Hepatocyte (in vitro differentiated cells): ENCODE measurements at regions not wholly inside any gene's neighbourhood (a gene's known extent, or its start where the extent isn't known, plus 50 kb on each side); places are given as distances from the start of the nearest gene placed in this dataset.

Source experiments
- DNase-seq: peaks from one replicate; pipeline ENCODE4 v3.0.0-alpha.2; 2016; ENCODE audit warnings: low spot score
- H2AFZ ChIP-seq: fragments of 200-600 bp; sonication (generic); 2 replicates; pipeline ENCODE4 v1.6.0; 2016; ENCODE audit warnings: antibody characterized with exemption, mild to moderate bottlenecking
- H3K27ac ChIP-seq: fragments of 200-600 bp; sonication (generic); 2 replicates; pipeline ENCODE4 v1.5.1; 2016; ENCODE audit warnings: mild to moderate bottlenecking
- H3K27me3 ChIP-seq: fragments of 200-600 bp; sonication (generic); 2 replicates; pipeline ENCODE4 v1.6.1; 2016
- H3K36me3 ChIP-seq: fragments of 200-600 bp; sonication (generic); replicated peaks from 2 replicates; pipeline ENCODE4 v1.5.1; 2016; ENCODE audit warnings: low read depth; ENCODE audit not compliant: insufficient read depth
- H3K4me1 ChIP-seq: fragments of 200-600 bp; sonication (generic); 2 replicates; pipeline ENCODE4 v1.5.1; 2016; ENCODE audit warnings: mild to moderate bottlenecking, moderate library complexity; ENCODE audit not compliant: insufficient read depth
- H3K4me2 ChIP-seq: fragments of 200-600 bp; sonication (generic); 2 replicates; pipeline ENCODE4 v1.6.0; 2016
- H3K4me3 ChIP-seq: fragments of 200-600 bp; sonication (generic); 2 replicates; pipeline ENCODE4 v1.5.1; 2016; ENCODE audit warnings: mild to moderate bottlenecking
- H3K79me2 ChIP-seq: fragments of 200-600 bp; sonication (generic); 2 replicates; pipeline ENCODE4 v1.6.0; 2017; ENCODE audit warnings: mild to moderate bottlenecking
- H3K9me2 ChIP-seq: fragments of 200-600 bp; sonication (generic); replicated peaks from 2 replicates; pipeline ENCODE4 v1.6.0; 2017; ENCODE audit warnings: mild to moderate bottlenecking; ENCODE audit not compliant: insufficient read depth
- H3K9me3 ChIP-seq: fragments of 200-600 bp; sonication (generic); 2 replicates; pipeline ENCODE4 v1.5.1; 2016; ENCODE audit warnings: low read depth, mild to moderate bottlenecking
- H4K20me1 ChIP-seq: fragments of 200-600 bp; sonication (generic); 2 replicates; pipeline ENCODE4 v1.6.0; 2016; ENCODE audit warnings: mild to moderate bottlenecking; ENCODE audit not compliant: insufficient read depth, poor library complexity, severe bottlenecking
- CTCF ChIP-seq: fragments of 200-600 bp; sonication (generic); IDR thresholded peaks from 2 replicates; pipeline ENCODE4 v1.5.1; 2016; ENCODE audit warnings: antibody characterized with exemption, mild to moderate bottlenecking; ENCODE audit not compliant: poor library complexity
- EZH2 ChIP-seq: fragments of 200-600 bp; sonication (generic); IDR thresholded peaks from 2 replicates; pipeline ENCODE4 v1.6.1; 2016; ENCODE audit warnings: antibody characterized with exemption, mild to moderate bottlenecking, borderline replicate concordance
- EZH2phosphoT487 ChIP-seq: fragments of 200-600 bp; sonication (generic); IDR thresholded peaks from one replicate; pipeline ENCODE4 v1.6.1; 2018; ENCODE audit warnings: antibody characterized with exemption, mild to moderate bottlenecking, low read depth, moderate library complexity; ENCODE audit not compliant: unreplicated experiment, severe bottlenecking
- WGBS: methylation state at CpG from one replicate; pipeline ENCODE4 v1.1.6; 2016; ENCODE audit warnings: low lambda C conversion rate; ENCODE audit errors: missing lambda C conversion rate; 5-methylcytosine and 5-hydroxymethylcytosine counted together

DNA sequence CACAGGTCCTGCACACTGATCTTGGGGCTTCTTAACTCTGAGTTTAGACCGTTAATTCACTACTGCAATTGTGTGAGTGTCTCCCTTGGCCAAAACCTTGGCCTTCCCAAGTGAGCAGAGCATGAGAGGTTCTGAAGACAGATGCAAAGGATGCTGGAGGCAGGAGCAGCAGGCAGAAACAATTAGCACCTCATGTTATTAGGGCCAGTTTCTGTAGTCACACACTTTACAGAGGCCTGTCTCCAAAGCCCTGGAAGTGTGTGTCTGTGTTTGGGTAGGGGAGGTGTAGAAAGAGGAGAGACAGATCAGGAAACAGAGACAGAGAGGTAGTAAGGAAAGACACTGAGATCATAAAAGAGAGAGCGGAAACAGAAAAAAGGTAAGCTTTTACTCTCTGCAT is 533.8 kb downstream of the TMEM182 start:
- 79% methylated on average over 2 of the region's 2 CpGs for WGBS

GRCh38 chr2:103324671-103325070 is 562.8 kb downstream of the TMEM182 start:
- WGBS: 89% methylated on average over 2 of the region's 2 CpGs

More for the DNA sequence above, 533.8 kb downstream of the TMEM182 start:
- Histone ChIP-seq H3K9me2 (no peaks in the 10 kb centered on the region), H3K4me1 (peaks cover 5% of the 10 kb centered on the region), H3K36me3 (no peaks in the 10 kb centered on the region), H4K20me1 (no peaks in the 10 kb centered on the region), H3K79me2 (no peaks in the 10 kb centered on the region), H2AFZ (no peak overlapping the region), H3K9me3 (no peaks in the 10 kb centered on the region), H3K4me3 (no peak overlapping the region), H3K4me2 (no peak overlapping the region), H3K27me3 (no peaks in the 10 kb centered on the region), H3K27ac (no peak overlapping the region)
- no peak for DNase-seq
- TF ChIP-seq EZH2: no peak
- no peak for TF ChIP-seq CTCF
- no peak for TF ChIP-seq EZH2phosphoT487

DNA sequence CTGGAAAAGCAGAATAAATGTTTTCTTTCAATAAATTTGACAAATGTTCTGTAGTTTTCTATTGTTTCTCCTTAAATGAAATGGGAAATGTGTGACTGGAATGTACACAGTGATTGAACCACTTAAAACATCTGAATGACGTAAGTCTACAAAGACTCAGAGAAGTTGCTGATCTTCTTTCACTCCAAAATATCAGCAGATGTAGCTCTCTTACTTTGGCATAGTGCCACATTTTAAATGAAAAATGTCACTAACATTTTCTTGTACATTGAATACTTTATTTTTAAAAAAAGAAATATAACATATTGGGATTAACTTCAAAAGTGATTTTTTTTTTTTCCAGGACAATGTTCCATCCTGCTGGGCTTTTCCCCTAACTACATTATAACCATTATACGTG is 565.6 kb downstream of the TMEM182 start:
- no peak for TF ChIP-seq CTCF
- TF ChIP-seq EZH2: no peak
- TF ChIP-seq EZH2phosphoT487: no peak
- Histone ChIP-seq H3K4me2 (no peak overlapping the region), H3K79me2 (no peaks in the 10 kb centered on the region), H4K20me1 (no peaks in the 10 kb centered on the region), H3K27ac (no peak overlapping the region), H3K4me3 (no peak overlapping the region), H3K36me3 (no peaks in the 10 kb centered on the region), H3K27me3 (no peaks in the 10 kb centered on the region), H3K4me1 (no peaks in the 10 kb centered on the region), H2AFZ (no peak overlapping the region), H3K9me2 (no peaks in the 10 kb centered on the region), H3K9me3 (no peaks in the 10 kb centered on the region)
- DNase-seq: no peak
- WGBS: 90% methylated on average over 2 of the region's 2 CpGs

More at GRCh38 chr2:103324671-103325070, 562.8 kb downstream of the TMEM182 start:
- no peaks in the 10 kb centered on the region for H3K79me2 ChIP-seq
- no peak overlapping the region for H2AFZ ChIP-seq
- H3K4me1 ChIP-seq: no peaks in the 10 kb centered on the region
- H4K20me1 ChIP-seq: no peaks in the 10 kb centered on the region
- H3K4me3 ChIP-seq: no peak overlapping the region
- H3K36me3 ChIP-seq: no peaks in the 10 kb centered on the region
- H3K4me2 ChIP-seq: no peak overlapping the region
- H3K27ac ChIP-seq: no peak overlapping the region
- no peak for TF ChIP-seq CTCF
- H3K9me3 ChIP-seq: no peaks in the 10 kb centered on the region
- no peak for DNase-seq
- no peaks in the 10 kb centered on the region for H3K9me2 ChIP-seq
- no peaks in the 10 kb centered on the region for H3K27me3 ChIP-seq

- WGBS: 91% methylated on average over 2 of the region's 2 CpGs
- no peak for DNase-seq
- H3K79me2 ChIP-seq: no peaks in the 10 kb centered on the region
- H2AFZ ChIP-seq: no peak overlapping the region
- no peak overlapping the region for H3K4me3 ChIP-seq
- no peaks in the 10 kb centered on the region for H3K4me1 ChIP-seq
- H3K27me3 ChIP-seq: no peaks in the 10 kb centered on the region
- H3K9me2 ChIP-seq: no peaks in the 10 kb centered on the region
- no peak overlapping the region for H3K4me2 ChIP-seq
- no peaks in the 10 kb centered on the region for H3K36me3 ChIP-seq
- no peak overlapping the region for H3K27ac ChIP-seq
- H4K20me1 ChIP-seq: no peaks in the 10 kb centered on the region
- H3K9me3 ChIP-seq: no peaks in the 10 kb centered on the region
- TF ChIP-seq CTCF (no peak), EZH2phosphoT487 (no peak), EZH2 (no peak)
Observed at GRCh38 chr2:103327966-103328365, 566.1 kb downstream of the TMEM182 start.
